ENCODE measurements at regions not wholly inside any gene's neighbourhood (a gene's known extent, or its start where the extent isn't known, plus 50 kb on each side); places are given as distances from the start of the nearest gene placed in this dataset.

GRCh38 chr3:144529566-144529965 is 557.9 kb downstream of the DIPK2A start:
- no peaks in the 10 kb centered on the region for H3K79me2 ChIP-seq (replicated peaks; ENCODE audit: insufficient read depth, low read length)
- no peak overlapping the region for H3K4me3 ChIP-seq (ENCODE audit: low read length)
- TF ChIP-seq CTCF (IDR thresholded peaks at IDR 0.05; ENCODE audit: poor library complexity, severe bottlenecking) (no peak), RAD21 (conservative IDR thresholded peaks at IDR 0.05) (no peak)
- TF ChIP-seq, protein P1, sequence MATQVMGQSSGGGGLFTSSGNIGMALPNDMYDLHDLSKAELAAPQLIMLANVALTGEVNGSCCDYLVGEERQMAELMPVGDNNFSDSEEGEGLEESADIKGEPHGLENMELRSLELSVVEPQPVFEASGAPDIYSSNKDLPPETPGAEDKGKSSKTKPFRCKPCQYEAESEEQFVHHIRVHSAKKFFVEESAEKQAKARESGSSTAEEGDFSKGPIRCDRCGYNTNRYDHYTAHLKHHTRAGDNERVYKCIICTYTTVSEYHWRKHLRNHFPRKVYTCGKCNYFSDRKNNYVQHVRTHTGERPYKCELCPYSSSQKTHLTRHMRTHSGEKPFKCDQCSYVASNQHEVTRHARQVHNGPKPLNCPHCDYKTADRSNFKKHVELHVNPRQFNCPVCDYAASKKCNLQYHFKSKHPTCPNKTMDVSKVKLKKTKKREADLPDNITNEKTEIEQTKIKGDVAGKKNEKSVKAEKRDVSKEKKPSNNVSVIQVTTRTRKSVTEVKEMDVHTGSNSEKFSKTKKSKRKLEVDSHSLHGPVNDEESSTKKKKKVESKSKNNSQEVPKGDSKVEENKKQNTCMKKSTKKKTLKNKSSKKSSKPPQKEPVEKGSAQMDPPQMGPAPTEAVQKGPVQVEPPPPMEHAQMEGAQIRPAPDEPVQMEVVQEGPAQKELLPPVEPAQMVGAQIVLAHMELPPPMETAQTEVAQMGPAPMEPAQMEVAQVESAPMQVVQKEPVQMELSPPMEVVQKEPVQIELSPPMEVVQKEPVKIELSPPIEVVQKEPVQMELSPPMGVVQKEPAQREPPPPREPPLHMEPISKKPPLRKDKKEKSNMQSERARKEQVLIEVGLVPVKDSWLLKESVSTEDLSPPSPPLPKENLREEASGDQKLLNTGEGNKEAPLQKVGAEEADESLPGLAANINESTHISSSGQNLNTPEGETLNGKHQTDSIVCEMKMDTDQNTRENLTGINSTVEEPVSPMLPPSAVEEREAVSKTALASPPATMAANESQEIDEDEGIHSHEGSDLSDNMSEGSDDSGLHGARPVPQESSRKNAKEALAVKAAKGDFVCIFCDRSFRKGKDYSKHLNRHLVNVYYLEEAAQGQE (IDR thresholded peaks at IDR 0.05; ENCODE audit: borderline replicate concordance) = no peak
- no peak overlapping the region for H3K27ac ChIP-seq (ENCODE audit: low read length)
- no peaks in the 10 kb centered on the region for H3K36me3 ChIP-seq (ENCODE audit: insufficient read depth, low read length)
- H3K27me3 ChIP-seq (ENCODE audit: insufficient read depth, low read depth, low read length) = no peaks in the 10 kb centered on the region
- H3K4me2 ChIP-seq (ENCODE audit: low read length) = no peak overlapping the region
- no peaks in the 10 kb centered on the region for H3F3A ChIP-seq (ENCODE audit: insufficient read depth, low read length, poor library complexity, severe bottlenecking)
- no peaks in the 10 kb centered on the region for H3K9me3 ChIP-seq (ENCODE audit: low read length)
- H3K9me2 ChIP-seq (ENCODE audit: insufficient read depth, low read length) = no peaks in the 10 kb centered on the region
- H3K9ac ChIP-seq (ENCODE audit: low read length) = no peak overlapping the region
- H2AFZ ChIP-seq (ENCODE audit: low read depth, low read length) = no peak overlapping the region
- H4K20me1 ChIP-seq (ENCODE audit: insufficient read depth) = no peaks in the 10 kb centered on the region

GRCh38 chr3:144544871-144545270 is 573.2 kb downstream of the DIPK2A start:
- TF ChIP-seq EZH2 (IDR thresholded peaks at IDR 0.05; ENCODE audit: borderline replicate concordance, insufficient read depth, low read length, poor library complexity, severe bottlenecking) (no peak), SMC3 (conservative IDR thresholded peaks at IDR 0.05; ENCODE audit: poor library complexity) (no peak), POLR2AphosphoS5 (IDR thresholded peaks at IDR 0.05) (no peak), EP300 (conservative IDR thresholded peaks at IDR 0.05; ENCODE audit: poor library complexity, severe bottlenecking) (no peak), CTCF (IDR thresholded peaks at IDR 0.05; ENCODE audit: poor library complexity, severe bottlenecking) (no peak), TAF1 (IDR thresholded peaks at IDR 0.05; ENCODE audit: low read depth) (no peak), RAD21 (conservative IDR thresholded peaks at IDR 0.05) (no peak), MXI1 (conservative IDR thresholded peaks at IDR 0.05; ENCODE audit: poor library complexity, severe bottlenecking) (no peak)
- TF ChIP-seq, protein P1 (IDR thresholded peaks at IDR 0.05; ENCODE audit: borderline replicate concordance) = no peak
- H4K20me1 ChIP-seq (ENCODE audit: insufficient read depth) = no peaks in the 10 kb centered on the region
- H3F3A ChIP-seq (ENCODE audit: insufficient read depth, low read length, poor library complexity, severe bottlenecking) = no peaks in the 10 kb centered on the region
- no peak overlapping the region for H3K4me2 ChIP-seq (ENCODE audit: low read length)
- H3K27ac ChIP-seq (ENCODE audit: low read length) = no peak overlapping the region
- H3K9ac ChIP-seq (ENCODE audit: low read length) = no peak overlapping the region
- H3K79me2 ChIP-seq (replicated peaks; ENCODE audit: insufficient read depth, low read length) = no peaks in the 10 kb centered on the region
- H2AFZ ChIP-seq (ENCODE audit: low read depth, low read length) = no peak overlapping the region
- no peaks in the 10 kb centered on the region for H3K27me3 ChIP-seq (ENCODE audit: insufficient read depth, low read depth, low read length)
- H3K4me3 ChIP-seq (ENCODE audit: low read length) = no peak overlapping the region
- H3K9me3 ChIP-seq (ENCODE audit: low read length) = no peaks in the 10 kb centered on the region
- no peaks in the 10 kb centered on the region for H3K36me3 ChIP-seq (ENCODE audit: insufficient read depth, low read length)
- no peaks in the 10 kb centered on the region for H3K9me2 ChIP-seq (ENCODE audit: insufficient read depth, low read length)
